Uterus (tissue), 3 donors: ENCODE measurements at regions not wholly inside any gene's neighbourhood (a gene's known extent, or its start where the extent isn't known, plus 50 kb on each side); places are given as distances from the start of the nearest gene placed in this dataset.

Experiments
- DNase-seq, 2 donors: peaks; one replicate each; pipeline ENCODE4 v3.0.0-alpha.2; 2019 to 2020
- H3K27ac ChIP-seq, 2 donors: fragments of 200-600 bp; sonication (generic); 1 replicate in 1 of 2; 2 replicates in 1 of 2; pipeline ENCODE4 v1.5.1; 2016 to 2018
- H3K27me3 ChIP-seq, 2 donors: fragments of 200-600 bp; sonication (generic); one replicate each; pipeline ENCODE4 v1.5.1; 2018 to 2019; ENCODE audit warnings: control low read depth in 1 of 2
- H3K36me3 ChIP-seq, 2 donors: fragments of 200-600 bp; sonication (generic); one replicate each; pipeline ENCODE4 v1.5.1; 2019; ENCODE audit warnings: control low read depth in 1 of 2
- H3K4me1 ChIP-seq, 2 donors: fragments of 200-600 bp; sonication (generic); one replicate each; pipeline ENCODE4 v1.5.1; 2018 to 2019; ENCODE audit warnings: control low read depth in 1 of 2
- H3K4me3 ChIP-seq, 2 donors: fragments of 200-600 bp; sonication (generic); 1 replicate in 1 of 2; 2 replicates in 1 of 2; pipeline ENCODE4 v1.5.1; 2018 to 2019; ENCODE audit warnings: mild to moderate bottlenecking in 1 of 2
- H3K9me3 ChIP-seq, 2 donors: fragments of 200-600 bp; sonication (generic); one replicate each; pipeline ENCODE4 v1.5.1; 2019; ENCODE audit warnings: control low read depth in 1 of 2
- POLR2A ChIP-seq, 2 donors: fragments of 450-650 bp; IDR thresholded peaks; one replicate each; pipeline ENCODE4 v1.6.1; 2016; ENCODE audit warnings: antibody characterized with exemption in 2 of 2, mild to moderate bottlenecking in 1 of 2, moderate library complexity in 1 of 2
- intact Hi-C: fragments of 100-400 bp; cut with DNase I; formaldehyde crosslinking; loops from one replicate; pipeline ENCODE4 v1.15.1; 2023; ENCODE audit warnings: low total_unique reads
- TF ChIP-seq, protein P1 (sequence below), 4 experiments: fragments of 200-600 bp in 2 of 4; fragments of 450-650 bp in 2 of 4; sonication (generic) in 2 of 4; IDR thresholded peaks; one replicate each; pipeline ENCODE4 v1.5.1; 2016 to 2019; ENCODE audit warnings: antibody characterized with exemption in 4 of 4, mild to moderate bottlenecking in 2 of 4, moderate library complexity in 1 of 4
- donor health status: DM: yes; HTN: yes; CAD: no.

DNA sequence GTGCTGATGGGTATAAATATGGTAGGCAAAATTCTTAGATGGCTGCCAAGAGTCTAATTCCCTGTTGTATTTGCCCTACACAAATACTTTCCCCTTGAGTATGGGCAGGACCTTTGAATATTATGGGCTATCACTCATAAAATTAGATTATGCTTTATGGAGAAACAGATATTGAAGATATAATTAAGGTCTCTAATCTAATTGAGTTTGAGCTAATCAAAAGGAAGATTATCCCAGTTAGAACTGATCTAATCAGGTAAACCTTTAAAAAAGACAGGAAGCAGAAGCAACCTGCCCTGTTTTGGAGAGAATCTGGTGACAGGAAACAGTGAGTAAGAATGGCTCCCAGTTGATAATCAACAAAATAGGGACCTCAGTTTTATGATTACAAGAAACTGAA, 609.0 kb upstream of the PRMT6 start:
- Histone ChIP-seq H3K27me3 (no peaks in the 10 kb centered on the region), H3K4me1 (no peaks in the 10 kb centered on the region), H3K36me3 (no peaks in the 10 kb centered on the region), H3K27ac (no peak overlapping the region), H3K4me3 (no peak overlapping the region), H3K9me3 (no peaks in the 10 kb centered on the region)
- intact Hi-C loops, result no loop called here
- TF ChIP-seq, protein P1, sequence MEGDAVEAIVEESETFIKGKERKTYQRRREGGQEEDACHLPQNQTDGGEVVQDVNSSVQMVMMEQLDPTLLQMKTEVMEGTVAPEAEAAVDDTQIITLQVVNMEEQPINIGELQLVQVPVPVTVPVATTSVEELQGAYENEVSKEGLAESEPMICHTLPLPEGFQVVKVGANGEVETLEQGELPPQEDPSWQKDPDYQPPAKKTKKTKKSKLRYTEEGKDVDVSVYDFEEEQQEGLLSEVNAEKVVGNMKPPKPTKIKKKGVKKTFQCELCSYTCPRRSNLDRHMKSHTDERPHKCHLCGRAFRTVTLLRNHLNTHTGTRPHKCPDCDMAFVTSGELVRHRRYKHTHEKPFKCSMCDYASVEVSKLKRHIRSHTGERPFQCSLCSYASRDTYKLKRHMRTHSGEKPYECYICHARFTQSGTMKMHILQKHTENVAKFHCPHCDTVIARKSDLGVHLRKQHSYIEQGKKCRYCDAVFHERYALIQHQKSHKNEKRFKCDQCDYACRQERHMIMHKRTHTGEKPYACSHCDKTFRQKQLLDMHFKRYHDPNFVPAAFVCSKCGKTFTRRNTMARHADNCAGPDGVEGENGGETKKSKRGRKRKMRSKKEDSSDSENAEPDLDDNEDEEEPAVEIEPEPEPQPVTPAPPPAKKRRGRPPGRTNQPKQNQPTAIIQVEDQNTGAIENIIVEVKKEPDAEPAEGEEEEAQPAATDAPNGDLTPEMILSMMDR (IDR thresholded peaks at IDR 0.05), result no peak
- no peak for TF ChIP-seq POLR2A (IDR thresholded peaks at IDR 0.05)
- DNase-seq, result no peak

DNA sequence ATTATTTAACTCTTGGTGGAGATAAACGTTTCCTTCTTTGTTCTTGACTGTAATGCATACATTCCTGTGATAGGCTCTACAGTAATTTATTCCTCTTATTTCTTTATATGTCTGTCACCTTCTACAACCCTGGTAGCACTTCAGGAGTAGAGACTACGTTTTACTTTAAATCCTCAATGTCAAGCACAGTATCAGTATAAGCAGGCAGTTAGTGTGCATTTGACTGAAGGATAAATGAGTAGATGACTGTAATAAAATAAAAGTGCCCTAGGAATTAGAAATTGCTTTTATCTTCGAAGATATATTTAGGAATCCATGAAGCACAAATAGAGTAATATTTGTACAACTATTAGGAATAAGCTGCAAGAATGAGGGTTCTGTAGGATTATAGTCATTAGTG, 599.6 kb upstream of the PRMT6 start:
- no peak overlapping the region for H3K4me3 ChIP-seq
- intact Hi-C loops, result no loop called here
- H3K9me3 ChIP-seq, result no peaks in the 10 kb centered on the region
- H3K27ac ChIP-seq, result no peak overlapping the region
- H3K27me3 ChIP-seq, result no peaks in the 10 kb centered on the region
- no peaks in the 10 kb centered on the region for H3K36me3 ChIP-seq
- DNase-seq, result no peak
- H3K4me1 ChIP-seq, result no peaks in the 10 kb centered on the region
- TF ChIP-seq, protein P1 (IDR thresholded peaks at IDR 0.05), result no peak
- no peak for TF ChIP-seq POLR2A (IDR thresholded peaks at IDR 0.05)

DNA sequence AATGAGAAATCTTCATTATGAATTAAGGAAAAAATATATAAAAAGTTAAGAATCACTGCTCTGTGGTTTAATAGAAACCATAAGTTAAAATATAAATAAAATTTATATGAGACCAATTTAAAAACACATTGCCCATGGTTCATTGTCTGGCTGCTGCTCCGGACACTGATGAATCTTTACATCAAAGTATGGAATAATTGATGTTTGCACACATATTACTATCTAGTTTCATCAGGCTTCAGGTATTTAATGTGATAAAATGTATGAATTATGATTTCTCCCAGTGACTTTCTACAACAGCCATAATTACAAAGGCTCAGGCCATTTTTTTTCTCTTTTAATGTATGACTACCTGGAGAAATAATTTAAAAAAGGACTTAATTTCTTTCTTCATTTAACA, 599.1 kb upstream of the PRMT6 start:
- Histone ChIP-seq H3K36me3 (no peaks in the 10 kb centered on the region), H3K27ac (no peak overlapping the region), H3K9me3 (no peaks in the 10 kb centered on the region), H3K4me1 (no peaks in the 10 kb centered on the region), H3K27me3 (no peaks in the 10 kb centered on the region), H3K4me3 (no peak overlapping the region)
- intact Hi-C loops, result no loop called here
- DNase-seq, result no peak
- TF ChIP-seq POLR2A (IDR thresholded peaks at IDR 0.05), result no peak
- TF ChIP-seq, protein P1 (IDR thresholded peaks at IDR 0.05), result no peak

DNA sequence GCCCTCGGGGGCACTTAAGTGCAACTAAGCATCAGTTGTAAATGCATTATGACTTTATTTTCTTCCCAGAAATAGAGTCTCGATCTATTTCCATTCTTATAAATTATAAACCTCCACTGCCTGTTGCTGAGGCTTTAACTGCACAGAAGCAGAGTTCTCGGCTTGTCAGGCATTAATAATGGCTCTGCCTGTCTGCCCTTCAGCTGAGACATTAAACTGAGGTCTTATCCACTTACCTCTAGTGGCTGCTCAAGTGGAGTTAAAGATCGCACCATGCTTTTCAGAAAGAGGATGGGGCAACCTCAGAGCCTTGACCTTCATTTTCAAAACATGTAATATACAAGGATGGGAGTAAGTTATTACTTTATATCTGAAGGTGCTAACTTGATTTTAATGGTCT, 597.6 kb upstream of the PRMT6 start:
- Histone ChIP-seq H3K27ac (no peak overlapping the region), H3K4me1 (no peaks in the 10 kb centered on the region), H3K9me3 (no peaks in the 10 kb centered on the region), H3K27me3 (no peaks in the 10 kb centered on the region), H3K4me3 (no peak overlapping the region), H3K36me3 (no peaks in the 10 kb centered on the region)
- no peak for TF ChIP-seq POLR2A (IDR thresholded peaks at IDR 0.05)
- TF ChIP-seq, protein P1 (IDR thresholded peaks at IDR 0.05), result no peak
- intact Hi-C loops, result no loop called here
- DNase-seq, result no peak

DNA sequence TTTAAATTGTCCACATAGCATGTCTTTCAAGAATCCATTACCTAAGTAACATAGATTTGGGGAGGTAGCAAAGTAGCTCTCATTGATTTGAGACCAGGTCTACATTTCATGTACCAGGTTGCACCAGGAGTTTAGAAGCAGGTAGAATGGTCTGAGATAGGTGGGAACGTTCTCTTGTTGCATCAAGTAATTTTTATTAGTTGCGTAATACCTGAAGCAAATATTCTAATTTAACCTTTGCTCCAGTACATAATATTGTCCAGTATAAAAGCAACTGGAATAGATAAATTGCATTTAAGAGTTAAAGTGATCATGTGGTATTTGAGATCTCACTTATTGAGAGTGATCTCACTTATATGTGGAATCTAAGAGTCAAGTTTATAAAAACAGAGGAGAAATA, 597.1 kb upstream of the PRMT6 start:
- Histone ChIP-seq H3K27me3 (no peaks in the 10 kb centered on the region), H3K27ac (no peak overlapping the region), H3K9me3 (no peaks in the 10 kb centered on the region), H3K4me1 (no peaks in the 10 kb centered on the region), H3K36me3 (no peaks in the 10 kb centered on the region), H3K4me3 (no peak overlapping the region)
- intact Hi-C loops, result no loop called here
- TF ChIP-seq, protein P1 (IDR thresholded peaks at IDR 0.05), result no peak
- no peak for TF ChIP-seq POLR2A (IDR thresholded peaks at IDR 0.05)
- DNase-seq, result no peak
